ENCODE measurements at regions not wholly inside any gene's neighbourhood (a gene's known extent, or its start where the extent isn't known, plus 50 kb on each side); places are given as distances from the start of the nearest gene placed in this dataset.
A peak's percentile ranks its signal among the peaks of the same experiment; 100 is the strongest.
"Not testable (repeated sequence)": the region's sequence is repeated elsewhere in the genome, so short reads cannot be mapped to it uniquely, and the experiment has no call there.

GRCh38 chr20:53863923-53864641, 206.3 kb downstream of the BCAS1 start:
- CTCF ChIA-PET; POLR2A ChIA-PET; DNase-seq (ENCODE audit: extremely low spot score): not testable (repeated sequence)
- peak; percentile 38; the same call in 1 of the 2 replicates for TF ChIP-seq L3MBTL2 (conservative IDR thresholded peaks at IDR 0.05)

- DNase-seq (ENCODE audit: extremely low spot score); CTCF ChIA-PET; POLR2A ChIA-PET: not testable (repeated sequence)
Observed at GRCh38 chr20:53863535-53863922, 206.9 kb downstream of the BCAS1 start.

GRCh38 chr20:53863039-53863438, 207.4 kb downstream of the BCAS1 start:
- DNase-seq (ENCODE audit: extremely low spot score); CTCF ChIA-PET: not testable (repeated sequence)
- POLR2A ChIA-PET = interaction anchor here (1.0 kb wide), 1 partner anchor 125 kb away, joined by 3 read pairs; no protein-coding TSS in a partner anchor

- DNase-seq (ENCODE audit: extremely low spot score); CTCF ChIA-PET: not testable (repeated sequence)
- POLR2A ChIA-PET = interaction anchor here (1.0 kb wide), 1 partner anchor 124 kb away, joined by 3 read pairs; no protein-coding TSS in a partner anchor
Observed at GRCh38 chr20:53862490-53862889, 207.9 kb downstream of the BCAS1 start.

- CTCF ChIA-PET; DNase-seq (ENCODE audit: extremely low spot score); POLR2A ChIA-PET: not testable (repeated sequence)
Observed at GRCh38 chr20:53862136-53862397, 208.3 kb downstream of the BCAS1 start.

- TF ChIP-seq TARDBP (IDR thresholded peaks at IDR 0.05) (no peak), PKNOX1 (IDR thresholded peaks at IDR 0.05) (no peak)
- ChIA-PET POLR2A (no interaction called here), CTCF (no interaction called here)
- DNase-seq (ENCODE audit: extremely low spot score) = no peak
Observed at GRCh38 chr20:53859684-53860083, 210.7 kb downstream of the BCAS1 start.

GRCh38 chr20:53859009-53859408, 211.4 kb downstream of the BCAS1 start:
- DNase-seq (ENCODE audit: extremely low spot score); POLR2A ChIA-PET; CTCF ChIA-PET: not testable (repeated sequence)

GRCh38 chr20:53858516-53858915, 211.9 kb downstream of the BCAS1 start:
- DNase-seq (ENCODE audit: extremely low spot score); POLR2A ChIA-PET: not testable (repeated sequence)
- CTCF ChIA-PET = interaction anchor here (0.9 kb wide), 1 partner anchor 12 kb away, joined by 4 read pairs; no protein-coding TSS in a partner anchor

- TF ChIP-seq TARDBP (IDR thresholded peaks at IDR 0.05) = no peak
- TF ChIP-seq NFRKB (IDR thresholded peaks at IDR 0.05) = no peak
- TF ChIP-seq PKNOX1 (IDR thresholded peaks at IDR 0.05) = peak; percentile 35; the same call in 1 of the 2 replicates
- ChIA-PET POLR2A (no interaction called here), CTCF (interaction anchor here (0.9 to 1.7 kb wide), 2 partner anchors 11 to 13 kb away, joined by 4 read pairs; no protein-coding TSS in a partner anchor)
- no peak for DNase-seq (ENCODE audit: extremely low spot score)
Observed at GRCh38 chr20:53857723-53858236, 212.6 kb downstream of the BCAS1 start.

GRCh38 chr20:53856300-53857295, 213.8 kb downstream of the BCAS1 start:
- CTCF ChIA-PET = interaction anchor here (0.6 to 1.7 kb wide), 2 partner anchors 14 to 244 kb away, joined by 3 to 4 read pairs; no protein-coding TSS in a partner anchor
- TF ChIP-seq TARDBP (IDR thresholded peaks at IDR 0.05) = no peak
- no peak for TF ChIP-seq CTBP1 (IDR thresholded peaks at IDR 0.05; ENCODE audit: borderline replicate concordance)
- no peak for TF ChIP-seq FOXA1 (IDR thresholded peaks at IDR 0.05)
- TF ChIP-seq BHLHE40 (IDR thresholded peaks at IDR 0.05; ENCODE audit: borderline replicate concordance) = no peak
- no peak for TF ChIP-seq ARNT (IDR thresholded peaks at IDR 0.05)
- TF ChIP-seq NFRKB (IDR thresholded peaks at IDR 0.05) = no peak
- TF ChIP-seq FOXK2 (IDR thresholded peaks at IDR 0.05) = no peak
- TF ChIP-seq PKNOX1 (IDR thresholded peaks at IDR 0.05) = no peak
- no peak for TF ChIP-seq SP1 (IDR thresholded peaks at IDR 0.05)
- no peak for TF ChIP-seq HDGF (IDR thresholded peaks at IDR 0.05; ENCODE audit: borderline replicate concordance)
- no peak for TF ChIP-seq FOXM1 (IDR thresholded peaks at IDR 0.05; ENCODE audit: borderline replicate concordance)
- TF ChIP-seq ELF4 (IDR thresholded peaks at IDR 0.05) = no peak
- TF ChIP-seq L3MBTL2 (conservative IDR thresholded peaks at IDR 0.05) = no peak
- TF ChIP-seq SUZ12 (IDR thresholded peaks at IDR 0.05) = no peak
- no peak for TF ChIP-seq ZNF384 (IDR thresholded peaks at IDR 0.05)
- no peak for TF ChIP-seq LEF1 (IDR thresholded peaks at IDR 0.05; ENCODE audit: borderline replicate concordance)
- no peak for DNase-seq (ENCODE audit: extremely low spot score)
- POLR2A ChIA-PET = no interaction called here
